Aorta (tissue), 5 donors: ENCODE measurements at regions not wholly inside any gene's neighbourhood (a gene's known extent, or its start where the extent isn't known, plus 50 kb on each side); places are given as distances from the start of the nearest gene placed in this dataset.
"Not testable (repeated sequence)": the region's sequence is repeated elsewhere in the genome, so short reads cannot be mapped to it uniquely, and the experiment has no call there.

Experiments used
- ATAC-seq: fragments of 200-7000 bp; cut with Tn5 transposase; one replicate; pipeline ENCODE4 v1.9.1; 2022; ENCODE audit warnings: moderate library complexity; ENCODE audit not compliant: low FRiP score
- DNase-seq, 2 donors: peaks; one replicate each; pipeline ENCODE4 v3.0.0-alpha.2; 2020
- H3K27ac ChIP-seq, 2 donors: one replicate each; pipeline ENCODE4 v1.5.1; 2013; ENCODE audit warnings: low read length in 2 of 2, mild to moderate bottlenecking in 2 of 2, moderate library complexity in 2 of 2, control low read depth in 1 of 2, inconsistent platforms in 1 of 2, low read depth in 1 of 2
- H3K27me3 ChIP-seq, 2 donors: one replicate each; pipeline ENCODE4 v1.6.1; 2013; ENCODE audit warnings: control low read depth in 1 of 2, low read length in 1 of 2, mild to moderate bottlenecking in 1 of 2, moderate library complexity in 1 of 2; ENCODE audit not compliant: insufficient read depth in 2 of 2, control insufficient read depth in 1 of 2
- H3K36me3 ChIP-seq, 2 donors: one replicate each; pipeline ENCODE4 v1.6.1; 2013; ENCODE audit warnings: control low read depth in 1 of 2, low read length in 1 of 2, mild to moderate bottlenecking in 1 of 2; ENCODE audit not compliant: insufficient read depth in 2 of 2, control insufficient read depth in 1 of 2
- H3K4me1 ChIP-seq, 2 donors: one replicate each; pipeline ENCODE4 v1.6.1; 2013; ENCODE audit warnings: low read length in 2 of 2, control low read depth in 1 of 2, mild to moderate bottlenecking in 1 of 2, moderate library complexity in 1 of 2; ENCODE audit not compliant: insufficient read depth in 2 of 2, control insufficient read depth in 1 of 2
- H3K4me3 ChIP-seq, 2 donors: one replicate each; pipeline ENCODE4 v1.5.1; 2013; ENCODE audit warnings: low read length in 2 of 2, control low read depth in 1 of 2, mild to moderate bottlenecking in 1 of 2
- H3K9me3 ChIP-seq: one replicate; pipeline ENCODE4 v1.6.1; 2013; ENCODE audit warnings: mild to moderate bottlenecking, low read length; ENCODE audit not compliant: control insufficient read depth
- WGBS, 2 donors: extraction: QIAGEN DNeasy Blood & Tissue Kit; methylation state at CpG; one replicate each; pipeline ENCODE4 v1.1.7; 2013; 5-methylcytosine and 5-hydroxymethylcytosine counted together
- intact Hi-C, 2 donors: fragments of 100-400 bp; cut with DNase I; formaldehyde crosslinking; loops; one replicate each; pipeline versions ENCODE4 v1.14.2 to v1.15.0; 2022
- donor health status: healthy with polysubstance abuse.
- donor health status: Bipolar disorder and iron deficiency.
- donor health status: DM: no; HTN: no; CAD: no.
- donor health status: DM: no; HTN: no; CAD: no.
- donor health status: DM: yes; HTN: yes; CAD: no.

DNA sequence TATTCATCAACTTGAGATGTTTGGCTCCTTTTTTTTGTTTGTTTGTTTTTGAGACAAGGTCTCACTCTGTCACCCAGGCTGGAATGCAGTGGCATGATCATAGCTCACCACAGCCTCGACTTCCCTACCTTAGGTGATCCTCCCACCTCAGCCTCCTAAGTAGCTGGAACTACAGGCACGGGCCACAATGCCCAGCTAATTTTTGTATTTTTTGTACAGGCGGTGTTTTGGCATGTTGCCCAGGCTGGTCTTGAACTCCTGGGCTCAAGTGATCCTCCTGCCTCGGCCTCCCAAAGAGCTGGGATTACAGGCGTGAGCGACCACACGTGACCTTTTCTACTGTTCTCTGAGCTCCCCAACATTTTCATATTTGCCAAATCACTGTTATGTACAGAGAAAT is 79.8 kb upstream of the EEA1 start:
- intact Hi-C loops, H3K9me3 ChIP-seq, H3K4me3 ChIP-seq, H3K27ac ChIP-seq, H3K36me3 ChIP-seq, DNase-seq, ATAC-seq, H3K4me1 ChIP-seq, H3K27me3 ChIP-seq: not testable (repeated sequence)
- 84 to 85% methylated on average over 7 of the region's 7 CpGs for WGBS, 2 donors

- 95 to 96% methylated on average over 3 of the region's 3 CpGs for WGBS, 2 donors
- no peak for DNase-seq
- ATAC-seq, result no peak
- H3K27me3 ChIP-seq, result no peaks in the 10 kb centered on the region
- no peaks in the 10 kb centered on the region for H3K9me3 ChIP-seq
- no peak overlapping the region for H3K4me3 ChIP-seq
- H3K27ac ChIP-seq, result no peak overlapping the region
- intact Hi-C loops, result no loop called here
- no peaks in the 10 kb centered on the region for H3K36me3 ChIP-seq
- H3K4me1 ChIP-seq, result peaks cover 0 to 4% of the 10 kb centered on the region in 2 donors
These were observed 80.4 kb upstream of the EEA1 start for GRCh38 chr12:93009533-93009932.

DNA sequence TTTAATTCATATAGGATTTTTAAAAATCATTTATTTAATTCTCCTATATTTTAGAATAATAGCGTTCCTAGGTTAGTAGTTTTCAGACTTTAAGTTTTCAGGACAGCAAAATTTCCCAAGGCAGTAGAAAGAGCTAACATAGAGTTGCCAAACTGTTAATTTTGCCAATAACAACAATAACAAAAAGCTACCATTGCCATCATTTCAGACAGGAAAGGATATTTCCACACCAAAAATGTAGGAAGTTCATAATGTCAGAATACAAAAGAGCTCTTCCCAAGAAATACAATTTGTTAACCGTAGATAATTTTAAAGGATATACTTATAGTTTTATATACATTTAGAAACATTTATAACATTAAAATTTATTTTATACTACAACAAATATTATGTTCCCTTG is 81.4 kb upstream of the EEA1 start:
- Histone ChIP-seq H3K4me3 (no peak overlapping the region), H3K27me3 (no peaks in the 10 kb centered on the region), H3K4me1 (peaks cover 0 to 4% of the 10 kb centered on the region in 2 donors), H3K36me3 (no peaks in the 10 kb centered on the region), H3K9me3 (no peaks in the 10 kb centered on the region), H3K27ac (no peak overlapping the region)
- intact Hi-C loops, result no loop called here
- DNase-seq, result no peak
- 24 to 27% methylated on average over 2 of the region's 2 CpGs for WGBS, 2 donors
- ATAC-seq, result no peak

DNA sequence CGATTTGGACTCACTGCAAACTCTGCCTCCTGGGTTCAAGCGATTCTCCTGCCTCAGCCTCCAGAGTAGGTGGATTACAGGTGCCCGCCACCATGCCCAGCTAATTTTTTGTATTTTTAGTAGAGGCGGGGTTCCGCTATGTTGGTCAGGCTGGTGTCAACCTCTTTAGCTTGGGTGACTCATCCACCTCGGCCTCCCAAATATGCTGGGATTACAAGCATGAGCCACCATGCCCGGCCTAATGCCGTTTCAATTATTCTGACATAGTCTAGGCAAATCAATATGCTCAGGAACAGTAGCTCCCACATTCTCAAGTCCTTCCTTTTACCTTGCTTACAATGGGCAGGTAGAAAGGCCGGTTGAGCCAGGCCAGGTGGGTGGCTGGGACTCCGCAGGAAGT is 82.0 kb upstream of the EEA1 start:
- ATAC-seq (no peak), DNase-seq (no peak)
- H3K27me3 ChIP-seq, result no peaks in the 10 kb centered on the region
- H3K36me3 ChIP-seq, result no peaks in the 10 kb centered on the region
- no peaks in the 10 kb centered on the region for H3K9me3 ChIP-seq
- H3K4me3 ChIP-seq, result no peak overlapping the region
- 96 to 97% methylated on average over 10 of the region's 10 CpGs for WGBS, 2 donors
- H3K27ac ChIP-seq, result no peak overlapping the region
- peaks cover 0 to 4% of the 10 kb centered on the region in 2 donors for H3K4me1 ChIP-seq
- intact Hi-C loops, result no loop called here

- H3K27me3 ChIP-seq, result no peaks in the 10 kb centered on the region
- intact Hi-C loops, result no loop called here
- H3K36me3 ChIP-seq, result no peaks in the 10 kb centered on the region
- ATAC-seq (no peak), DNase-seq (no peak)
- H3K27ac ChIP-seq, result no peak overlapping the region
- H3K4me1 ChIP-seq, result no peaks in the 10 kb centered on the region
- no peak overlapping the region for H3K4me3 ChIP-seq
- no peaks in the 10 kb centered on the region for H3K9me3 ChIP-seq
- 66 to 71% methylated on average over 4 of the region's 4 CpGs for WGBS, 2 donors
These were observed 87.0 kb upstream of the EEA1 start for GRCh38 chr12:93015871-93016751.

DNA sequence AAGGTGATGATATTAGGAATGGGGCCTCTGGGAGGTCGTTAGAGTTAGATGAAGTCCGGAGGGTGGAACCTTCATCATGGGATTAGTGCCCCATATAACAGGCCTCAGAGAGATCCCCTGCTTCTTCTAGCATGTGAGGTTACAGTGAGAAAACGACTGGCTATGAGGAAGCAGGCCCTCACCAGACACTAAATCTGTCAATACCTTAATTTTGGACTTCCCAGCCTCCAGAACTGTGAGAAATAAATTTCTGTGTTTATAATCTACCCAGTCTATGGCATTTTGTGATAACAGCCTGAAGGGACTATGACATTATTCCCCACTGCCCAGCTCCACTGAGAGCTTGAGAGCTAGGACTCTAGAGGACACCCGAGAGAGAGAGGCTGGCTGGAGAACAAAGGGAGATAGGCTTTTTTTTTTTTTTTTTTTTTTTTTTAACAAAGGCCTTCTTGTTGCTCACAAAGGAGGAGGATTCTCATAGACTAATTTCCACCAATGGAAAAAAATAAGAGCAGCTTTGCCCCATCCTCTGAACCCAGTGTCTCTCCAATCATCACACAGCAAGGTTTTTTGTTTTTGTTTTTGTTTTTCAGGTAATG is 87.8 kb upstream of the EEA1 start:
- WGBS, 2 donors, result 83 to 89% methylated on average over 4 of the region's 4 CpGs
- no peak for ATAC-seq

GRCh38 chr12:93018610-93019009 is 89.5 kb upstream of the EEA1 start:
- DNase-seq (no peak), ATAC-seq (no peak)
- WGBS, 2 donors, result 96 to 98% methylated on average over 2 of the region's 2 CpGs
- H3K36me3 ChIP-seq, result no peaks in the 10 kb centered on the region
- intact Hi-C loops, result no loop called here
- no peaks in the 10 kb centered on the region for H3K9me3 ChIP-seq
- no peak overlapping the region for H3K4me3 ChIP-seq
- H3K27ac ChIP-seq, result no peak overlapping the region
- no peaks in the 10 kb centered on the region for H3K27me3 ChIP-seq
- H3K4me1 ChIP-seq, result no peaks in the 10 kb centered on the region

More for the DNA sequence above, 87.8 kb upstream of the EEA1 start:
- no peak for DNase-seq
- no peak overlapping the region for H3K27ac ChIP-seq
- no peaks in the 10 kb centered on the region for H3K9me3 ChIP-seq
- H3K36me3 ChIP-seq, result no peaks in the 10 kb centered on the region
- no peak overlapping the region for H3K4me3 ChIP-seq
- no peaks in the 10 kb centered on the region for H3K27me3 ChIP-seq
- intact Hi-C loops, result no loop called here
- H3K4me1 ChIP-seq, result no peaks in the 10 kb centered on the region

GRCh38 chr12:93019212-93019927 is 90.3 kb upstream of the EEA1 start:
- H3K27me3 ChIP-seq, result no peaks in the 10 kb centered on the region
- no peaks in the 10 kb centered on the region for H3K9me3 ChIP-seq
- ATAC-seq, result no peak
- H3K36me3 ChIP-seq, result no peaks in the 10 kb centered on the region
- DNase-seq, result no peak
- no peak overlapping the region for H3K27ac ChIP-seq
- intact Hi-C loops, result no loop called here
- no peak overlapping the region for H3K4me3 ChIP-seq
- H3K4me1 ChIP-seq, result no peaks in the 10 kb centered on the region
- 82 to 90% methylated on average over 9 of the region's 9 CpGs for WGBS, 2 donors
